Fibroblast of skin of scalp (primary cell): ENCODE measurements at regions not wholly inside any gene's neighbourhood (a gene's known extent, or its start where the extent isn't known, plus 50 kb on each side); places are given as distances from the start of the nearest gene placed in this dataset.

Source experiments
- DNase-seq: peaks from one replicate; pipeline ENCODE4 v3.0.0-alpha.2; 2013

GRCh38 chr12:67504026-67504425, 144.5 kb upstream of the DYRK2 start:
- DNase-seq: no peak

- DNase-seq: no peak
Observed at GRCh38 chr12:67506739-67507138, 141.8 kb upstream of the DYRK2 start.

GRCh38 chr12:67508830-67509229, 139.7 kb upstream of the DYRK2 start:
- no peak for DNase-seq

- peak; percentile 29 for DNase-seq
Observed at GRCh38 chr12:67509666-67510386, 138.7 kb upstream of the DYRK2 start.

- peak; percentile 28 for DNase-seq
Observed at GRCh38 chr12:67512061-67512460, 136.5 kb upstream of the DYRK2 start.

- DNase-seq: no peak
Observed at GRCh38 chr12:67514502-67514901, 134.0 kb upstream of the DYRK2 start.

GRCh38 chr12:67515679-67516340, 132.7 kb upstream of the DYRK2 start:
- no peak for DNase-seq

- no peak for DNase-seq
Observed at GRCh38 chr12:67517181-67517887, 131.2 kb upstream of the DYRK2 start.

GRCh38 chr12:67519484-67520433, 128.8 kb upstream of the DYRK2 start:
- DNase-seq: no peak

- peak; percentile 51 for DNase-seq
Observed at GRCh38 chr12:67520606-67521005, 127.9 kb upstream of the DYRK2 start.

GRCh38 chr12:67522222-67522621, 126.3 kb upstream of the DYRK2 start:
- no peak for DNase-seq

GRCh38 chr12:67523538-67523937, 125.0 kb upstream of the DYRK2 start:
- DNase-seq: no peak

GRCh38 chr12:67524861-67525616, 123.5 kb upstream of the DYRK2 start:
- no peak for DNase-seq

GRCh38 chr12:67525617-67525884, 123.0 kb upstream of the DYRK2 start:
- DNase-seq: no peak

GRCh38 chr12:67526129-67526528, 122.4 kb upstream of the DYRK2 start:
- DNase-seq: no peak

- no peak for DNase-seq
Observed at GRCh38 chr12:67531051-67531450, 117.5 kb upstream of the DYRK2 start.

GRCh38 chr12:67531501-67531900, 117.0 kb upstream of the DYRK2 start:
- peak; percentile 70 for DNase-seq

- DNase-seq: no peak
Observed at GRCh38 chr12:67533159-67533558, 115.4 kb upstream of the DYRK2 start.

- DNase-seq: no peak
Observed at GRCh38 chr12:67534046-67534445, 114.5 kb upstream of the DYRK2 start.

- peak; percentile 93 for DNase-seq
Observed at GRCh38 chr12:67534681-67535080, 113.9 kb upstream of the DYRK2 start.

- no peak for DNase-seq
Observed at GRCh38 chr12:67535176-67535575, 113.4 kb upstream of the DYRK2 start.

- no peak for DNase-seq
Observed at GRCh38 chr12:67535971-67536370, 112.6 kb upstream of the DYRK2 start.
